K562 (cell line): ENCODE measurements at regions not wholly inside any gene's neighbourhood (a gene's known extent, or its start where the extent isn't known, plus 50 kb on each side); places are given as distances from the start of the nearest gene placed in this dataset.

Experiments used
- ATAC-seq: fragments of 200-7000 bp; cut with Tn5 transposase; 3 replicates; pipeline ENCODE4 v1.9.1; 2020; ENCODE audit warnings: moderate library complexity
- BruUV-seq: library from RNA; stranded (reverse); fragments of 400-500 nt; replicated peaks from 2 replicates; lab custom pipeline; 2021; lab: Mats Ljungman, UMichigan
- CTCF ChIA-PET: fragments of 300-600 bp; formaldehyde crosslinking; extraction: SDS; loops from one replicate; lab custom pipeline; 2021; ENCODE audit warnings: low intra/inter-chr PET ratio; lab: Yijun Ruan, JAX
- POLR2A ChIA-PET: fragments of 300-600, 350-650 bp; sonication (Branson Sonifier 250); formaldehyde crosslinking; extraction: SDS; loops from one replicate; lab custom pipeline; 2021; ENCODE audit warnings: antibody characterized with exemption, inconsistent platforms; lab: Yijun Ruan, JAX
- DNase-seq, 4 experiments: peaks; one replicate each; pipeline versions ENCODE4 v3.0.0 to v3.0.0-alpha.2; 2011 to 2018; ENCODE audit warnings: low spot score in 3 of 4, mixed read lengths in 3 of 4; ENCODE audit errors: extremely low read depth in 1 of 4
- FAIRE-seq: peaks from 2 replicates; lab custom pipeline; 2011; peaks lifted over from hg19 to GRCh38; lab: Jason Lieb, UNC
- H2AFZ ChIP-seq: 2 replicates; pipeline ENCODE4 v1.6.0; 2011; ENCODE audit warnings: low read depth, low read length, control low read depth, inconsistent platforms
- H3K27ac ChIP-seq: fragments of 200-600 bp; 3 replicates; pipeline ENCODE4 v1.8.0; 2011; ENCODE audit warnings: low read depth, mild to moderate bottlenecking, control low read depth, inconsistent platforms, low read length, moderate library complexity, mixed read lengths; ENCODE audit errors: extremely low read depth
- H3K27me3 ChIP-seq, 2 experiments: fragments of 300-600 bp in 1 of 2; 2 replicates in 1 of 2; 3 replicates in 1 of 2; pipeline versions ENCODE4 v1.6.0 to v1.8.0; 2011; ENCODE audit warnings: inconsistent platforms in 2 of 2, low read length in 2 of 2, mild to moderate bottlenecking in 1 of 2, mixed read lengths in 1 of 2, moderate library complexity in 1 of 2; ENCODE audit not compliant: control insufficient read depth in 2 of 2, insufficient read depth in 2 of 2
- H3K36me3 ChIP-seq: fragments of 300-600 bp; 3 replicates; pipeline ENCODE4 v1.8.0; 2011; ENCODE audit warnings: mild to moderate bottlenecking, low read length, inconsistent platforms; ENCODE audit not compliant: control insufficient read depth, insufficient read depth
- H3K4me1 ChIP-seq, 2 experiments: fragments of 200-600 bp in 1 of 2; replicated peaks in 1 of 2; 2 replicates in 1 of 2; 3 replicates in 1 of 2; pipeline versions ENCODE4 v1.5.1 to v1.8.0; 2011; ENCODE audit warnings: inconsistent platforms in 2 of 2, low read length in 2 of 2, mild to moderate bottlenecking in 1 of 2, mixed read lengths in 1 of 2, moderate library complexity in 1 of 2; ENCODE audit not compliant: control insufficient read depth in 2 of 2, insufficient read depth in 2 of 2
- H3K4me2 ChIP-seq: 2 replicates; pipeline ENCODE4 v1.6.1; 2011; ENCODE audit warnings: low read length, control low read depth, inconsistent platforms, mixed read lengths; ENCODE audit not compliant: insufficient read depth
- H3K4me3 ChIP-seq: fragments of 200-600 bp; sonication (generic), shearing (Covaris generic); 2 replicates; pipeline ENCODE4 v1.5.1; 2016; ENCODE audit warnings: control low read depth, inconsistent platforms
- H3K79me2 ChIP-seq: fragments of 200-600 bp; 3 replicates; pipeline ENCODE4 v1.8.0; 2011; ENCODE audit warnings: low read length, inconsistent platforms; ENCODE audit not compliant: control insufficient read depth, insufficient read depth
- H3K9ac ChIP-seq, 2 experiments: 2 replicates each; pipeline versions ENCODE4 v1.6.0 to v1.6.1; 2011; ENCODE audit warnings: low read depth in 2 of 2, low read length in 2 of 2, control low read depth in 1 of 2, inconsistent platforms in 1 of 2, mild to moderate bottlenecking in 1 of 2, mixed read lengths in 1 of 2; ENCODE audit not compliant: insufficient read depth in 1 of 2
- H3K9me1 ChIP-seq: one replicate; pipeline ENCODE4 v1.6.0; 2011; ENCODE audit warnings: inconsistent platforms, mild to moderate bottlenecking, low read length, moderate library complexity; ENCODE audit not compliant: control insufficient read depth, insufficient read depth
- H3K9me3 ChIP-seq: replicated peaks from 2 replicates; pipeline ENCODE4 v1.5.1; 2011; ENCODE audit warnings: low read depth, low read length, inconsistent platforms; ENCODE audit not compliant: control insufficient read depth, insufficient read depth
- H4K20me1 ChIP-seq: replicated peaks from 2 replicates; pipeline ENCODE4 v1.6.1; 2011; ENCODE audit warnings: low read length, inconsistent platforms, mixed read lengths; ENCODE audit not compliant: control insufficient read depth, insufficient read depth
- ASH1L ChIP-seq: fragments of 450-650 bp; IDR thresholded peaks from 2 replicates; pipeline ENCODE4 v1.6.1; 2018; ENCODE audit warnings: borderline replicate concordance, mild to moderate bottlenecking, low read depth; ENCODE audit not compliant: partially characterized antibody
- NFYB ChIP-seq: IDR thresholded peaks from 2 replicates; pipeline ENCODE4 v1.6.1; 2011; ENCODE audit warnings: mild to moderate bottlenecking, moderate library complexity; ENCODE audit not compliant: insufficient read length; ENCODE audit errors: extremely low read depth
- RBM25 ChIP-seq: fragments of 200-400 bp; formaldehyde crosslinking; IDR thresholded peaks from 2 replicates; pipeline ENCODE4 v1.6.1; 2018; ENCODE audit warnings: low read length, low read depth, moderate library complexity; ENCODE audit not compliant: severe bottlenecking
- TAF1 ChIP-seq: IDR thresholded peaks from 2 replicates; pipeline ENCODE4 v1.6.1; 2011; ENCODE audit warnings: mild to moderate bottlenecking, low read length, moderate library complexity; ENCODE audit not compliant: insufficient read depth, control insufficient read depth, severe bottlenecking; ENCODE audit errors: extremely low read depth
- YY1 ChIP-seq, 3 experiments: IDR thresholded peaks; 2 replicates each; pipeline ENCODE4 v1.6.1; 2011; ENCODE audit warnings: low read length in 2 of 3, mild to moderate bottlenecking in 2 of 3, moderate library complexity in 2 of 3, borderline replicate concordance in 1 of 3, control low read depth in 1 of 3, low read depth in 1 of 3; ENCODE audit not compliant: insufficient read depth in 3 of 3, insufficient replicate concordance in 2 of 3, control insufficient read depth in 1 of 3, insufficient read length in 1 of 3; ENCODE audit errors: extremely low read depth in 1 of 3
- ZNF408 ChIP-seq: fragments of 250-450 bp; sonication (Bioruptor Pico); IDR thresholded peaks from 2 replicates; pipeline ENCODE4 v1.4.0; 2020; ENCODE audit warnings: low read depth, mild to moderate bottlenecking, moderate library complexity
- ZNF76 ChIP-seq: fragments of 250-450 bp; sonication (Bioruptor Pico); IDR thresholded peaks from 2 replicates; pipeline ENCODE4 v1.4.0; 2020; ENCODE audit warnings: mild to moderate bottlenecking, moderate library complexity, borderline replicate concordance
- WGBS: fragments of 100-300 bp; shearing (Covaris generic); methylation state at CpG from one replicate; pipeline ENCODE4 v1.1.6; 2016; ENCODE audit warnings: low coverage, mixed read lengths; ENCODE audit not compliant: insufficient coverage; ENCODE audit errors: missing lambda C conversion rate; 5-methylcytosine and 5-hydroxymethylcytosine counted together
- in situ Hi-C: fragments of 300-500 bp; cut with MboI; formaldehyde crosslinking; loops from 4 replicates; pipeline ENCODE4 v1.15.0; 2018; ENCODE audit warnings: inconsistent platforms, mixed read lengths
- intact Hi-C: fragments of 100-400 bp; cut with micrococcal nuclease; formaldehyde crosslinking; loops from 2 replicates; pipeline ENCODE4 v1.14.2; 2022
- TF ChIP-seq, protein P1 (sequence below): fragments of 250-450 bp; sonication (Bioruptor Pico); IDR thresholded peaks from 2 replicates; pipeline ENCODE4 v1.8.0; 2021; ENCODE audit warnings: moderate library complexity, mild to moderate bottlenecking, inconsistent platforms
- TF ChIP-seq, protein P2 (sequence below): fragments of 250-450 bp; sonication (Bioruptor Pico); IDR thresholded peaks from 2 replicates; pipeline ENCODE4 v1.4.0; 2020; ENCODE audit warnings: borderline replicate concordance

- peak overlapping the region; percentile 77 for H3K27ac ChIP-seq
- peak overlapping the region; percentile 81 for H2AFZ ChIP-seq
- H3K36me3 ChIP-seq = no peaks in the 10 kb centered on the region
- peak overlapping the region; percentile 71 to 87; a peak in 3 of 4 replicates for H3K9ac ChIP-seq
- WGBS = 13% methylated on average over 38 of the region's 38 CpGs
- ChIA-PET POLR2A (interaction anchor here (0.6 kb wide), 1 partner anchor 64 kb away, joined by 3 read pairs; no protein-coding TSS in a partner anchor), CTCF (no interaction called here)
- no peaks in the 10 kb centered on the region; a peak in 1 of 5 replicates for H3K4me1 ChIP-seq
- FAIRE-seq (no peak), ATAC-seq (peak; percentile 97), DNase-seq (peak; percentile 32 to 70 (median 48))
- H3K4me2 ChIP-seq = peak overlapping the region; percentile 70
- peaks cover 10% of the 10 kb centered on the region; the same call in 1 of the 3 replicates for H3K79me2 ChIP-seq
- TSS peak; percentile 59 for BruUV-seq
- in situ Hi-C loops (no loop called here), intact Hi-C loops (no loop called here)
- no peaks in the 10 kb centered on the region for H4K20me1 ChIP-seq
- H3K27me3 ChIP-seq = no peaks in the 10 kb centered on the region
- peak overlapping the region; percentile 42 for H3K4me3 ChIP-seq
- no peaks in the 10 kb centered on the region for H3K9me1 ChIP-seq
- H3K9me3 ChIP-seq = peaks cover 3% of the 10 kb centered on the region; the same call in 1 of the 2 replicates
- TF ChIP-seq TAF1 = peak; percentile 35
- no peak for TF ChIP-seq ZNF408
- TF ChIP-seq RBM25 = peak; percentile 40
- TF ChIP-seq YY1 (IDR thresholded peaks at IDR 0.05; ENCODE audit: borderline replicate concordance in 1 of 3, control insufficient read depth in 1 of 3, extremely low read depth in 1 of 3, insufficient read depth in 3 of 3, insufficient read length in 1 of 3, insufficient replicate concordance in 2 of 3, low read depth in 1 of 3, low read length in 2 of 3) = peak in 1 of 3 experiments; percentile 69
- TF ChIP-seq, protein P1, sequence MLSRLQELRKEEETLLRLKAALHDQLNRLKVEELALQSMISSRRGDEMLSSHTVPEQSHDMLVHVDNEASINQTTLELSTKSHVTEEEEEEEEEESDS (CRISPR knock-in tag) = no peak
- TF ChIP-seq ASH1L = peak; percentile 62
- TF ChIP-seq, protein P2, sequence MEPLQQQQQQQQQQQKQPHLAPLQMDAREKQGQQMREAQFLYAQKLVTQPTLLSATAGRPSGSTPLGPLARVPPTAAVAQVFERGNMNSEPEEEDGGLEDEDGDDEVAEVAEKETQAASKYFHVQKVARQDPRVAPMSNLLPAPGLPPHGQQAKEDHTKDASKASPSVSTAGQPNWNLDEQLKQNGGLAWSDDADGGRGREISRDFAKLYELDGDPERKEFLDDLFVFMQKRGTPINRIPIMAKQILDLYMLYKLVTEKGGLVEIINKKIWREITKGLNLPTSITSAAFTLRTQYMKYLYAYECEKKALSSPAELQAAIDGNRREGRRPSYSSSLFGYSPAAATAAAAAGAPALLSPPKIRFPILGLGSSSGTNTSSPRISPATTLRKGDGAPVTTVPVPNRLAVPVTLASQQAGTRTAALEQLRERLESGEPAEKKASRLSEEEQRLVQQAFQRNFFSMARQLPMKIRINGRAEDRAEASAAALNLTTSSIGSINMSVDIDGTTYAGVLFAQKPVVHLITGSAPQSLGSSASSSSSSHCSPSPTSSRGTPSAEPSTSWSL (CRISPR knock-in tag) = no peak
- TF ChIP-seq ZNF76 = no peak
- peak; percentile 92 for TF ChIP-seq NFYB
These were observed 99.1 kb downstream of the ZNF680 start for GRCh38 chr7:64463636-64464375.
